H1 (cell line): ENCODE measurements at regions not wholly inside any gene's neighbourhood (a gene's known extent, or its start where the extent isn't known, plus 50 kb on each side); places are given as distances from the start of the nearest gene placed in this dataset.

ENCODE experiments used
- CTCF ChIA-PET: fragments of 300-600 bp; sonication (Branson Sonifier 250); formaldehyde crosslinking; loops from one replicate; lab custom pipeline; 2021; ENCODE audit not compliant: partially characterized antibody; lab: Charles Lee
- POLR2A ChIA-PET: fragments of 300-600 bp; sonication (Branson Sonifier 250); formaldehyde crosslinking; loops from one replicate; lab custom pipeline; 2021; ENCODE audit warnings: inconsistent platforms; ENCODE audit not compliant: partially characterized antibody; lab: Charles Lee
- DNase-seq, 2 experiments: peaks; one replicate each; pipeline versions ENCODE4 v3.0.0 to v3.0.0-alpha.2; 2010 to 2022; ENCODE audit warnings: low spot score in 2 of 2, low read depth in 1 of 2, mixed read lengths in 1 of 2
- FAIRE-seq: peaks from 2 replicates; lab custom pipeline; 2011; peaks lifted over from hg19 to GRCh38; lab: Jason Lieb, UNC
- H2AFZ ChIP-seq: 2 replicates; pipeline ENCODE4 v1.8.1; 2012; ENCODE audit warnings: low read length, inconsistent platforms
- H2AK5ac ChIP-seq: 2 replicates; pipeline ENCODE4 v1.6.1; 2013; ENCODE audit warnings: low read depth, low read length
- H2BK120ac ChIP-seq: replicated peaks from 2 replicates; pipeline ENCODE3; 2013; ENCODE audit warnings: low read depth, low read length, inconsistent platforms
- H2BK12ac ChIP-seq: 2 replicates; pipeline ENCODE4 v1.6.1; 2013; ENCODE audit warnings: low read depth, low read length
- H2BK15ac ChIP-seq: 2 replicates; pipeline ENCODE4 v1.6.1; 2013; ENCODE audit warnings: low read length
- H2BK20ac ChIP-seq: 2 replicates; pipeline ENCODE4 v1.6.1; 2013; ENCODE audit warnings: low read length
- H2BK5ac ChIP-seq: 2 replicates; pipeline ENCODE4 v1.6.1; 2013; ENCODE audit warnings: low read depth, low read length
- H3K14ac ChIP-seq: 2 replicates; pipeline ENCODE4 v1.6.1; 2013; ENCODE audit warnings: inconsistent platforms; ENCODE audit not compliant: insufficient read length
- H3K18ac ChIP-seq: 2 replicates; pipeline ENCODE4 v1.6.1; 2013; ENCODE audit warnings: low read length; ENCODE audit errors: extremely low read depth
- H3K23ac ChIP-seq: 2 replicates; pipeline ENCODE4 v1.6.1; 2013; ENCODE audit warnings: inconsistent platforms; ENCODE audit not compliant: insufficient read length
- H3K23me2 ChIP-seq: 2 replicates; pipeline ENCODE4 v1.6.1; 2013; ENCODE audit warnings: low read depth, low read length
- H3K27ac ChIP-seq: 2 replicates; pipeline ENCODE4 v1.6.1; 2011; ENCODE audit warnings: low read depth, low read length, inconsistent platforms
- H3K27me3 ChIP-seq, 4 experiments: replicated peaks in 1 of 4; 1 replicate in 1 of 4; 2 replicates in 3 of 4; pipeline versions ENCODE4 v1.6.1 to v1.8.1; 2011 to 2013; ENCODE audit warnings: low read length in 3 of 4, mild to moderate bottlenecking in 3 of 4, inconsistent platforms in 2 of 4, mixed read lengths in 2 of 4, moderate library complexity in 1 of 4; ENCODE audit not compliant: control insufficient read depth in 3 of 4, insufficient read depth in 3 of 4; ENCODE audit errors: extremely low read depth in 1 of 4
- H3K36me3 ChIP-seq, 4 experiments: 2 replicates each; pipeline versions ENCODE4 v1.6.1 to v1.8.1; 2011 to 2013; ENCODE audit warnings: mild to moderate bottlenecking in 4 of 4, low read length in 3 of 4, moderate library complexity in 2 of 4, control low read depth in 1 of 4, inconsistent platforms in 1 of 4; ENCODE audit not compliant: insufficient read depth in 4 of 4, control insufficient read depth in 2 of 4
- H3K4ac ChIP-seq: replicated peaks from 2 replicates; pipeline ENCODE3; 2013; ENCODE audit warnings: low read length, low read depth, mixed read lengths, inconsistent platforms; ENCODE audit not compliant: insufficient read length
- H3K4me1 ChIP-seq, 4 experiments: replicated peaks in 1 of 4; 1 replicate in 1 of 4; 2 replicates in 3 of 4; pipeline versions ENCODE4 v1.6.1 to v1.8.1; 2011 to 2013; ENCODE audit warnings: low read length in 3 of 4, inconsistent platforms in 2 of 4, mixed read lengths in 1 of 4; ENCODE audit not compliant: insufficient read depth in 4 of 4, control insufficient read depth in 3 of 4
- H3K4me2 ChIP-seq, 2 experiments: 2 replicates each; pipeline versions ENCODE4 v1.6.1 to v1.8.1; 2011 to 2013; ENCODE audit warnings: low read depth in 2 of 2, low read length in 2 of 2, control low read depth in 1 of 2, inconsistent platforms in 1 of 2, mild to moderate bottlenecking in 1 of 2; ENCODE audit not compliant: insufficient read depth in 1 of 2
- H3K4me3 ChIP-seq, 4 experiments: fragments of 200-600, 300-600 bp in 1 of 4; sonication (generic), shearing (Covaris generic), sonication (Bioruptor Twin) in 1 of 4; 2 replicates each; pipeline versions ENCODE4 v1.5.1 to v1.8.1; 2011 to 2016; ENCODE audit warnings: low read length in 4 of 4, low read depth in 3 of 4, control low read depth in 2 of 4, inconsistent platforms in 2 of 4, mild to moderate bottlenecking in 2 of 4, mixed read lengths in 1 of 4, moderate library complexity in 1 of 4; ENCODE audit not compliant: insufficient read depth in 2 of 4; ENCODE audit errors: extremely low read depth in 1 of 4
- H3K56ac ChIP-seq: replicated peaks from 2 replicates; pipeline ENCODE3; 2013; ENCODE audit warnings: low read depth, mild to moderate bottlenecking, mixed read lengths, low read length, inconsistent platforms; ENCODE audit not compliant: insufficient read length
- H3K79me1 ChIP-seq: 2 replicates; pipeline ENCODE4 v1.6.1; 2013; ENCODE audit warnings: low read depth, low read length, control low read depth
- H3K79me2 ChIP-seq, 2 experiments: 2 replicates each; pipeline versions ENCODE4 v1.6.1 to v1.8.1; 2012 to 2013; ENCODE audit warnings: low read length in 2 of 2, mild to moderate bottlenecking in 2 of 2, inconsistent platforms in 1 of 2; ENCODE audit not compliant: insufficient read depth in 2 of 2, control insufficient read depth in 1 of 2
- H3K9ac ChIP-seq, 4 experiments: replicated peaks in 1 of 4; 1 replicate in 1 of 4; 2 replicates in 3 of 4; pipeline versions ENCODE4 v1.6.1 to v1.8.1; 2011 to 2013; ENCODE audit warnings: low read depth in 3 of 4, low read length in 3 of 4, control low read depth in 2 of 4, mild to moderate bottlenecking in 2 of 4, moderate library complexity in 2 of 4, inconsistent platforms in 1 of 4; ENCODE audit errors: extremely low read depth in 1 of 4
- H3K9me3 ChIP-seq, 2 experiments: 2 replicates each; pipeline versions ENCODE4 v1.6.1 to v1.8.1; 2012 to 2013; ENCODE audit warnings: mild to moderate bottlenecking in 2 of 2, moderate library complexity in 2 of 2, control low read depth in 1 of 2, inconsistent platforms in 1 of 2, low read depth in 1 of 2, low read length in 1 of 2, mixed read lengths in 1 of 2; ENCODE audit not compliant: insufficient read depth in 2 of 2
- H4K20me1 ChIP-seq, 2 experiments: replicated peaks in 1 of 2; 2 replicates each; pipeline versions ENCODE3 to v1.8.1; 2011 to 2013; ENCODE audit warnings: inconsistent platforms in 2 of 2, low read length in 2 of 2, mild to moderate bottlenecking in 1 of 2; ENCODE audit not compliant: insufficient read depth in 2 of 2, control insufficient read depth in 1 of 2
- H4K5ac ChIP-seq: 2 replicates; pipeline ENCODE4 v1.6.1; 2013; ENCODE audit warnings: low read length, low read depth, mixed read lengths, inconsistent platforms; ENCODE audit not compliant: insufficient read length
- H4K8ac ChIP-seq: 2 replicates; pipeline ENCODE4 v1.8.0; 2013; ENCODE audit warnings: mild to moderate bottlenecking, moderate library complexity, low read length, inconsistent platforms; ENCODE audit not compliant: insufficient read depth; ENCODE audit errors: extremely low read depth
- H4K91ac ChIP-seq: replicated peaks from 2 replicates; pipeline ENCODE3; 2013; ENCODE audit warnings: low read length, mixed read lengths, inconsistent platforms; ENCODE audit not compliant: insufficient read length
- CBX5 ChIP-seq: fragments of 300-800, 300-1000 bp; sonication (generic); IDR thresholded peaks from 2 replicates; pipeline ENCODE4 v1.7.1; 2016; ENCODE audit warnings: antibody characterized with exemption, low read length, low read depth
- EGR1 ChIP-seq: IDR thresholded peaks from 2 replicates; pipeline ENCODE4 v1.6.1; 2011; ENCODE audit warnings: low read depth, low read length, borderline replicate concordance
- FOSL1 ChIP-seq: IDR thresholded peaks from 2 replicates; pipeline ENCODE4 v1.6.1; 2011; ENCODE audit warnings: mild to moderate bottlenecking, low read depth, low read length, moderate library complexity; ENCODE audit not compliant: insufficient read depth
- HDAC6 ChIP-seq: IDR thresholded peaks from one replicate; pipeline ENCODE4 v1.7.1; 2012; ENCODE audit warnings: low read depth, mild to moderate bottlenecking, inconsistent platforms, low read length, moderate library complexity
- KDM5A ChIP-seq: fragments of 200-600 bp; IDR thresholded peaks from 2 replicates; pipeline ENCODE4 v1.7.1; 2012; ENCODE audit warnings: mild to moderate bottlenecking, low read length, inconsistent platforms, mixed read lengths
- MAFK ChIP-seq: IDR thresholded peaks from 2 replicates; pipeline ENCODE4 v1.6.1; 2012; ENCODE audit warnings: low read depth, mild to moderate bottlenecking, improper control_type of control experiment, low read length
- POU5F1 ChIP-seq: IDR thresholded peaks from 2 replicates; pipeline ENCODE4 v1.6.1; 2011; ENCODE audit warnings: low read depth, mild to moderate bottlenecking, low read length, moderate library complexity
- RXRA ChIP-seq: IDR thresholded peaks from 2 replicates; pipeline ENCODE4 v1.6.1; 2011; ENCODE audit warnings: low read depth, mild to moderate bottlenecking, low read length, moderate library complexity; ENCODE audit not compliant: insufficient read depth
- SIRT6 ChIP-seq: IDR thresholded peaks from one replicate; pipeline ENCODE4 v1.7.1; 2012; ENCODE audit warnings: low read length, inconsistent platforms
- SP2 ChIP-seq: IDR thresholded peaks from 2 replicates; pipeline ENCODE4 v1.6.1; 2012; ENCODE audit warnings: mild to moderate bottlenecking, low read length, inconsistent platforms
- TAF1 ChIP-seq: IDR thresholded peaks from 2 replicates; pipeline ENCODE4 v1.6.1; 2011; ENCODE audit warnings: mild to moderate bottlenecking, low read depth, low read length
- TCF12 ChIP-seq: IDR thresholded peaks from 2 replicates; pipeline ENCODE4 v1.6.1; 2011; ENCODE audit warnings: low read depth, mild to moderate bottlenecking, low read length
- WGBS, 2 experiments: shearing (Covaris generic) in 1 of 2; methylation state at CpG; one replicate each; pipeline versions ENCODE4 v1.1.6 to v1.1.7; 2013 to 2015; ENCODE audit warnings: low lambda C conversion rate in 2 of 2, mixed read lengths in 2 of 2, inconsistent platforms in 1 of 2, low coverage in 1 of 2, missing lambda C conversion rate in 1 of 2; ENCODE audit not compliant: insufficient replicate concordance in 2 of 2, insufficient coverage in 1 of 2, insufficient read length in 1 of 2; ENCODE audit errors: extremely low coverage in 1 of 2, missing lambda C conversion rate in 1 of 2; 5-methylcytosine and 5-hydroxymethylcytosine counted together
- TF ChIP-seq, protein P1 (sequence below): IDR thresholded peaks from 2 replicates; pipeline ENCODE4 v1.6.1; 2012; ENCODE audit warnings: inconsistent platforms

DNA sequence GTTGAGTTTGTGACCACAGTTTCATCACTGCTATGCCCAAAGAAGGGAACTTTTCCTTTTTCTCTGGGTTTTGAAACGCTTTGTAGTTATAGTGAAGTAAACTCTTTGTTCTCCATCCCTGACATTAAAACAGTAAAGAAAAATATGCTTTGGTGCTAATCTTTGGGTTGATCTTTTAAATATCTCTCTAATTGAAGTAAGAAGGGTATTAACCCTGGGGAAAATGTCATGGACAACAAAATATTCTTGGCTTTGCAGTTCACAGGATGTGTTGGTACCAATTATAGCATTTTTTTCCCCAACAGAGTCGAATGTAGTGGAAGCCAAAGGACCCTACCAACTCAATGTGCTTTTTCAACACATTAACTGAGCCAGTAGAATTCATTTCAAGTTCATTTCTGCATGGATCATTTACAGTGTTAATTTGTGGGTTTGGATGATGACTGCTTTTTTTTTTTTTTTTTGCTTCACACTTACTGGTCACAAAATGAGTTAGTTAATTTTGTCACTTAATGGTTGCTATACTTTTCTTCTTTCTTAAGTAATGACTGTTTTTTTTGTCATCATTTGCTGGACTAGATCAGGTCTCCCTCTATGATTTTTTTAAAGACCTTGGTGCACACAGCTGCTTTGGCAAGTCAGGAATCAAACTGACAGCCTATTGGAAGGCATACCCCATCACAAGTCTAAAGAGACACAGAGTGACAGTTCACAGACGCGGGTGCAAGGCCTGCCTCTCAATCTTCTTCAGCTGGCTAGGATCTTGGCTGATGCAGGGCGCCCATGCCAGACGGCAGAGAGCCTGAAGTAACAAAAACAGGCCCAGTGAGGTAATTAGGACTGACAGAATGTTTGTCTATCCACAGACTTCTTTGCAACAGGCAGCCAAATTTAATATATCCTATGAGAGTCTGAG lies 98.8 kb upstream of the MMADHC start:
- H2AK5ac ChIP-seq: no peak overlapping the region
- no peaks in the 10 kb centered on the region for H3K36me3 ChIP-seq
- H3K23me2 ChIP-seq: no peaks in the 10 kb centered on the region
- H4K91ac ChIP-seq: no peak overlapping the region
- no peak overlapping the region for H2BK5ac ChIP-seq
- 89% methylated on average over 6 of the region's 6 CpGs; no CpG with 5 or more reads in 1 of the 2 experiments for WGBS, 2 experiments
- no peak overlapping the region for H2BK12ac ChIP-seq
- no peak overlapping the region for H3K4ac ChIP-seq
- no peak overlapping the region for H3K14ac ChIP-seq
- FAIRE-seq (no peak), DNase-seq (no peak)
- no peak overlapping the region for H2BK20ac ChIP-seq
- H4K20me1 ChIP-seq: no peaks in the 10 kb centered on the region
- no peaks in the 10 kb centered on the region for H3K9me3 ChIP-seq
- no peak overlapping the region for H4K8ac ChIP-seq
- no peak overlapping the region for H4K5ac ChIP-seq
- POLR2A ChIA-PET: no interaction called here
- no peak overlapping the region for H3K56ac ChIP-seq
- CTCF ChIA-PET: no interaction called here
- H3K79me1 ChIP-seq: no peaks in the 10 kb centered on the region
- H3K23ac ChIP-seq: no peak overlapping the region
- no peak overlapping the region for H3K4me3 ChIP-seq
- no peak overlapping the region for H2AFZ ChIP-seq
- H3K27ac ChIP-seq: no peak overlapping the region
- no peak overlapping the region for H3K4me2 ChIP-seq
- no peak overlapping the region for H2BK120ac ChIP-seq
- H2BK15ac ChIP-seq: no peak overlapping the region
- no peaks in the 10 kb centered on the region for H3K79me2 ChIP-seq
- no peak overlapping the region for H3K9ac ChIP-seq
- H3K4me1 ChIP-seq: no peaks in the 10 kb centered on the region
- H3K27me3 ChIP-seq: no peaks in the 10 kb centered on the region
- H3K18ac ChIP-seq: no peak overlapping the region
- TF ChIP-seq, protein P1, sequence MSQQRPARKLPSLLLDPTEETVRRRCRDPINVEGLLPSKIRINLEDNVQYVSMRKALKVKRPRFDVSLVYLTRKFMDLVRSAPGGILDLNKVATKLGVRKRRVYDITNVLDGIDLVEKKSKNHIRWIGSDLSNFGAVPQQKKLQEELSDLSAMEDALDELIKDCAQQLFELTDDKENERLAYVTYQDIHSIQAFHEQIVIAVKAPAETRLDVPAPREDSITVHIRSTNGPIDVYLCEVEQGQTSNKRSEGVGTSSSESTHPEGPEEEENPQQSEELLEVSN: no peak
- no peak for TF ChIP-seq TCF12
- TF ChIP-seq EGR1: no peak
- no peak for TF ChIP-seq HDAC6
- TF ChIP-seq SIRT6: no peak
- no peak for TF ChIP-seq FOSL1
- no peak for TF ChIP-seq KDM5A
- TF ChIP-seq POU5F1: no peak
- no peak for TF ChIP-seq CBX5
- no peak for TF ChIP-seq SP2
- TF ChIP-seq MAFK: no peak
- no peak for TF ChIP-seq RXRA
- TF ChIP-seq TAF1: no peak
